ENCODE measurements at regions not wholly inside any gene's neighbourhood (a gene's known extent, or its start where the extent isn't known, plus 50 kb on each side); places are given as distances from the start of the nearest gene placed in this dataset.

GRCh38 chr10:35961501-35961900, 319.4 kb upstream of the FZD8 start:
- H3K18ac ChIP-seq (ENCODE audit: low read depth, low read length), result no peak overlapping the region
- H4K5ac ChIP-seq (ENCODE audit: low read depth, low read length), result no peak overlapping the region
- no peak overlapping the region for H3K9ac ChIP-seq (ENCODE audit: low read depth, low read length)
- 0 out of 2 replicates have a peak overlapping the region, but pooled peaks have one; percentile 21 for H3K14ac ChIP-seq (replicated peaks; ENCODE audit: low read depth, low read length)
- H4K20me1 ChIP-seq (ENCODE audit: insufficient read depth, low read length), result no peaks in the 10 kb centered on the region
- intact Hi-C loops (cut with micrococcal nuclease) (no loop called here), in situ Hi-C loops (cut with MboI; ENCODE audit: low sequenced_read_pairs) (no loop called here), dilution Hi-C loops (cut with HindIII; ENCODE audit: low sequenced_read_pairs, unreplicated experiment) (no loop called here)
- BruUV-seq (replicated peaks), result no TSS peak
- H4K8ac ChIP-seq (ENCODE audit: low read depth in 2 of 2, low read length in 2 of 2), result no peak overlapping the region
- DNase-seq, result peak; percentile 68
- no peaks in the 10 kb centered on the region for H3K27me3 ChIP-seq (ENCODE audit: control insufficient read depth, insufficient read depth, low read length)
- no peaks in the 10 kb centered on the region for H3K9me1 ChIP-seq (ENCODE audit: insufficient read depth, low read length)
- H2BK20ac ChIP-seq (ENCODE audit: low read depth, low read length), result no peak overlapping the region
- H3K79me1 ChIP-seq (ENCODE audit: low read depth in 1 of 2, low read length in 2 of 2), result no peaks in the 10 kb centered on the region
- H3K4me3 ChIP-seq (ENCODE audit: insufficient read depth, low read depth, low read length), result no peak overlapping the region
- no peak overlapping the region for H4K91ac ChIP-seq (ENCODE audit: insufficient read depth, low read depth, low read length)
- H3K27ac ChIP-seq (ENCODE audit: insufficient read depth, low read length), result no peak overlapping the region
- H3K36me3 ChIP-seq (ENCODE audit: control insufficient read depth, insufficient read depth, low read length), result no peaks in the 10 kb centered on the region
- ATAC-seq (ENCODE audit: low read depth), result peak; percentile 48
- no peak overlapping the region for H2AK9ac ChIP-seq (replicated peaks; ENCODE audit: low read depth, low read length, poor library complexity)
- no peak overlapping the region for H2AFZ ChIP-seq (replicated peaks; ENCODE audit: low read length, poor library complexity)
- POLR2A ChIA-PET (ENCODE audit: unreplicated experiment), result no interaction called here
- no peaks in the 10 kb centered on the region for H3K9me3 ChIP-seq (ENCODE audit: control insufficient read depth, insufficient read depth, low read length)
- no CpG with 5 or more reads among the region's 3 CpGs for WGBS, 2 experiments (ENCODE audit: extremely low coverage in 2 of 2, insufficient read length in 1 of 2)
- no peak overlapping the region for H3K4me2 ChIP-seq (ENCODE audit: low read depth, low read length)
- H2BK15ac ChIP-seq (ENCODE audit: low read depth, low read length), result no peak overlapping the region
- H3K56ac ChIP-seq (ENCODE audit: extremely low read depth, insufficient read depth, low read length), result no peak overlapping the region
- no peak overlapping the region for H3K4ac ChIP-seq (ENCODE audit: low read depth, low read length)
- H2BK5ac ChIP-seq (ENCODE audit: low read depth, low read length, poor library complexity, severe bottlenecking), result no peak overlapping the region
- peak overlapping the region; percentile 53; the same call in 1 of the 2 replicates for H2BK120ac ChIP-seq (ENCODE audit: low read depth, low read length)
- CTCF ChIA-PET, result interaction anchor here (0.5 to 0.6 kb wide), 2 partner anchors 11 to 768 kb away, joined by 4 to 5 read pairs; no protein-coding TSS in a partner anchor
- H3K23ac ChIP-seq (ENCODE audit: low read depth, low read length), result no peak overlapping the region
- no peak overlapping the region for H2AK5ac ChIP-seq (ENCODE audit: low read depth, low read length)
- no peak for TF ChIP-seq BHLHE40 (IDR thresholded peaks at IDR 0.05; ENCODE audit: low read depth, low read length)
- no peak for TF ChIP-seq ELK1 (IDR thresholded peaks at IDR 0.05; ENCODE audit: borderline replicate concordance, low read depth, low read length)
- TF ChIP-seq RFX5 (IDR thresholded peaks at IDR 0.05; ENCODE audit: low read depth, low read length), result no peak
- TF ChIP-seq MAZ (IDR thresholded peaks at IDR 0.05; ENCODE audit: borderline replicate concordance, low read depth, low read length), result no peak
- no peak for TF ChIP-seq MAFK (IDR thresholded peaks at IDR 0.05; ENCODE audit: low read depth, low read length)
- TF ChIP-seq USF2 (IDR thresholded peaks at IDR 0.05; ENCODE audit: low read depth, low read length), result no peak
- no peak for TF ChIP-seq CTCF (conservative IDR thresholded peaks at IDR 0.05; ENCODE audit: low read depth, low read length)
- no peak for TF ChIP-seq SMC3 (IDR thresholded peaks at IDR 0.05; ENCODE audit: low read depth, low read length)
- no peak for TF ChIP-seq RCOR1 (IDR thresholded peaks at IDR 0.05; ENCODE audit: insufficient replicate concordance, low read length)
- no peaks in the 10 kb centered on the region; the same call in 1 of the 2 replicates for H3K4me1 ChIP-seq (ENCODE audit: control insufficient read depth, insufficient read depth, low read length)

Data from IMR-90 (cell line).